IMR-90 (cell line): ENCODE measurements at regions not wholly inside any gene's neighbourhood (a gene's known extent, or its start where the extent isn't known, plus 50 kb on each side); places are given as distances from the start of the nearest gene placed in this dataset.

ENCODE experiments used
- ATAC-seq: fragments of 200-7000 bp; cut with Tn5 transposase; 2 replicates; pipeline ENCODE4 v1.9.1; 2020; ENCODE audit warnings: low read depth, mild to moderate bottlenecking, moderate library complexity
- BruUV-seq: library from RNA; stranded (reverse); fragments of 400-500 nt; replicated peaks from 2 replicates; lab custom pipeline; 2021; lab: Mats Ljungman, UMichigan
- CTCF ChIA-PET: fragments of 300-600 bp; formaldehyde crosslinking; extraction: SDS; loops from one replicate; lab custom pipeline; 2021; ENCODE audit warnings: antibody characterized with exemption; lab: Yijun Ruan, JAX
- POLR2A ChIA-PET: fragments of 300-600 bp; sonication (Branson Sonifier 250); formaldehyde crosslinking; loops from one replicate; lab custom pipeline; 2022; ENCODE audit warnings: antibody characterized with exemption; ENCODE audit not compliant: unreplicated experiment; lab: Charles Lee
- DNase-seq: peaks from one replicate; pipeline ENCODE4 v3.0.0; 2013
- H2AFZ ChIP-seq: replicated peaks from 2 replicates; pipeline ENCODE3; 2013; ENCODE audit warnings: low read length, mild to moderate bottlenecking; ENCODE audit not compliant: poor library complexity
- H2AK5ac ChIP-seq: 2 replicates; pipeline ENCODE4 v1.6.1; 2013; ENCODE audit warnings: low read depth, low read length, inconsistent platforms
- H2AK9ac ChIP-seq: replicated peaks from 2 replicates; pipeline ENCODE3; 2013; ENCODE audit warnings: mild to moderate bottlenecking, low read depth, low read length, moderate library complexity; ENCODE audit not compliant: poor library complexity
- H2BK120ac ChIP-seq: 2 replicates; pipeline ENCODE4 v1.6.1; 2013; ENCODE audit warnings: low read depth, low read length, inconsistent platforms
- H2BK15ac ChIP-seq: 3 replicates; pipeline ENCODE4 v1.6.1; 2013; ENCODE audit warnings: low read depth, low read length, inconsistent platforms
- H2BK20ac ChIP-seq: 2 replicates; pipeline ENCODE4 v1.6.1; 2013; ENCODE audit warnings: low read depth, mild to moderate bottlenecking, inconsistent platforms, low read length, moderate library complexity
- H2BK5ac ChIP-seq: 2 replicates; pipeline ENCODE4 v1.6.1; 2013; ENCODE audit warnings: mild to moderate bottlenecking, low read depth, low read length, inconsistent platforms; ENCODE audit not compliant: poor library complexity, severe bottlenecking
- H3K14ac ChIP-seq: replicated peaks from 2 replicates; pipeline ENCODE4 v1.6.1; 2013; ENCODE audit warnings: low read depth, low read length, inconsistent platforms
- H3K18ac ChIP-seq: 2 replicates; pipeline ENCODE4 v1.6.1; 2013; ENCODE audit warnings: low read depth, low read length, control low read depth
- H3K23ac ChIP-seq: 2 replicates; pipeline ENCODE4 v1.6.1; 2013; ENCODE audit warnings: low read depth, low read length, inconsistent platforms
- H3K27ac ChIP-seq: 2 replicates; pipeline ENCODE4 v1.5.1; 2013; ENCODE audit warnings: mild to moderate bottlenecking, control low read depth, low read length; ENCODE audit not compliant: insufficient read depth
- H3K27me3 ChIP-seq: 2 replicates; pipeline ENCODE4 v1.6.1; 2013; ENCODE audit warnings: low read length; ENCODE audit not compliant: control insufficient read depth, insufficient read depth
- H3K36me3 ChIP-seq: 2 replicates; pipeline ENCODE4 v1.6.1; 2013; ENCODE audit warnings: low read length, mixed read lengths; ENCODE audit not compliant: control insufficient read depth, insufficient read depth
- H3K4ac ChIP-seq: 2 replicates; pipeline ENCODE4 v1.6.1; 2013; ENCODE audit warnings: low read depth, low read length, inconsistent platforms
- H3K4me1 ChIP-seq: 2 replicates; pipeline ENCODE4 v1.6.1; 2013; ENCODE audit warnings: low read length, mixed read lengths; ENCODE audit not compliant: control insufficient read depth, insufficient read depth
- H3K4me2 ChIP-seq: 2 replicates; pipeline ENCODE4 v1.6.1; 2013; ENCODE audit warnings: low read depth, mild to moderate bottlenecking, control low read depth, low read length, moderate library complexity
- H3K4me3 ChIP-seq: 2 replicates; pipeline ENCODE4 v1.5.1; 2013; ENCODE audit warnings: low read depth, mild to moderate bottlenecking, control low read depth, low read length, moderate library complexity; ENCODE audit not compliant: insufficient read depth
- H3K56ac ChIP-seq: 2 replicates; pipeline ENCODE4 v1.6.1; 2013; ENCODE audit warnings: low read length, inconsistent platforms; ENCODE audit not compliant: insufficient read depth; ENCODE audit errors: extremely low read depth
- H3K79me1 ChIP-seq, 2 experiments: 2 replicates each; pipeline ENCODE4 v1.6.1; 2013; ENCODE audit warnings: low read length in 2 of 2, inconsistent platforms in 1 of 2, low read depth in 1 of 2
- H3K9ac ChIP-seq: 2 replicates; pipeline ENCODE4 v1.6.1; 2013; ENCODE audit warnings: low read depth, low read length, control low read depth
- H3K9me1 ChIP-seq: 2 replicates; pipeline ENCODE4 v1.6.1; 2013; ENCODE audit warnings: low read length, inconsistent platforms; ENCODE audit not compliant: insufficient read depth
- H3K9me3 ChIP-seq: 2 replicates; pipeline ENCODE4 v1.6.1; 2013; ENCODE audit warnings: low read length; ENCODE audit not compliant: control insufficient read depth, insufficient read depth
- H4K20me1 ChIP-seq: 2 replicates; pipeline ENCODE4 v1.6.1; 2013; ENCODE audit warnings: low read length, inconsistent platforms; ENCODE audit not compliant: insufficient read depth
- H4K5ac ChIP-seq: 2 replicates; pipeline ENCODE4 v1.6.1; 2013; ENCODE audit warnings: mild to moderate bottlenecking, low read depth, low read length, control low read depth
- H4K8ac ChIP-seq, 2 experiments: 2 replicates each; pipeline ENCODE4 v1.6.1; 2013; ENCODE audit warnings: low read depth in 2 of 2, low read length in 2 of 2, control low read depth in 1 of 2, inconsistent platforms in 1 of 2
- H4K91ac ChIP-seq: 2 replicates; pipeline ENCODE4 v1.6.1; 2013; ENCODE audit warnings: low read depth, low read length, inconsistent platforms; ENCODE audit not compliant: insufficient read depth
- BHLHE40 ChIP-seq: fragments of 150-350 bp; IDR thresholded peaks from 2 replicates; pipeline ENCODE4 v1.6.1; 2016; ENCODE audit warnings: mild to moderate bottlenecking, low read depth, low read length
- CEBPB ChIP-seq: IDR thresholded peaks from 2 replicates; pipeline ENCODE4 v1.6.1; 2012; ENCODE audit warnings: low read depth, low read length, improper control_type of control experiment
- MAFK ChIP-seq: IDR thresholded peaks from 2 replicates; pipeline ENCODE4 v1.6.1; 2012; ENCODE audit warnings: low read depth, low read length, improper control_type of control experiment
- POLR2A ChIP-seq: IDR thresholded peaks from 2 replicates; pipeline ENCODE4 v1.6.1; 2012; ENCODE audit warnings: mild to moderate bottlenecking, low read depth, low read length
- WGBS, 2 experiments: methylation state at CpG; one replicate each; pipeline versions ENCODE4 v1.1.5 to v1.1.7; 2013; ENCODE audit warnings: missing lambda C conversion rate in 2 of 2; ENCODE audit not compliant: insufficient read length in 1 of 2; ENCODE audit errors: extremely low coverage in 2 of 2; 5-methylcytosine and 5-hydroxymethylcytosine counted together
- dilution Hi-C: fragments of 300-500 bp; cut with HindIII; formaldehyde crosslinking; loops from one replicate; pipeline ENCODE4 v1.14.3; 2018; ENCODE audit warnings: low sequenced_read_pairs; ENCODE audit not compliant: unreplicated experiment
- in situ Hi-C: fragments of 300-500 bp; cut with MboI; formaldehyde crosslinking; loops from 3 replicates; pipeline ENCODE4 v1.14.3; 2019; ENCODE audit warnings: low sequenced_read_pairs, inconsistent platforms, mixed read lengths
- intact Hi-C: fragments of 100-400 bp; cut with micrococcal nuclease; formaldehyde crosslinking; loops from 2 replicates; pipeline ENCODE4 v1.10.0; 2022

DNA sequence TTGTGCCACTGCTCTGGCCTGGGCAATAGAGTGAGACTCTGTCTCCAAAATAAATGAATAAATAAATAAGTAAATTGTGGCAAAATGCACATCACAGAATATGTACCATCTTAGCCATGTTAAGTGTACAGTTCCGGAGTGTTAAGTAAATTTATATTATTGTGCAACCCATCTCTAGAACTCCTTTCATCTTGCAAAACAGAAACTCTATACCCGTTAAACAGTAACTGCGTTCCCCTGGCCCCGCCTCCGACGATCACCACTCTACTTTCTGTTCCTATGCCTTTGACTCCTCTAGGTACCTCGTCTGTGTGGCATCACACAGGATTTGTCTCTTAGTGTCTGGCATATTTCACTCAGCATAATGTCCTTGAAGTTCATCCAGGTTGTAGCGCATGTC is 356.4 kb upstream of the FOXK1 start:
- no peak overlapping the region for H3K27ac ChIP-seq
- H3K4ac ChIP-seq = no peak overlapping the region
- no peak overlapping the region for H4K5ac ChIP-seq
- no peak overlapping the region for H2AFZ ChIP-seq
- no peak overlapping the region for H2BK15ac ChIP-seq
- dilution Hi-C loops (no loop called here), in situ Hi-C loops (no loop called here), intact Hi-C loops (no loop called here)
- no peaks in the 10 kb centered on the region for H3K36me3 ChIP-seq
- no peak for DNase-seq
- H2AK9ac ChIP-seq = no peak overlapping the region
- H3K9ac ChIP-seq = no peak overlapping the region
- no peaks in the 10 kb centered on the region for H3K4me1 ChIP-seq
- H3K18ac ChIP-seq = no peak overlapping the region
- no peak for TF ChIP-seq MAFK
- no peak for TF ChIP-seq POLR2A
- TF ChIP-seq CEBPB = 0 out of 2 replicates have a peak, but pooled peaks have one; percentile 2
- TF ChIP-seq BHLHE40 = no peak
- no peak overlapping the region for H3K4me3 ChIP-seq
- H2AK5ac ChIP-seq = no peak overlapping the region
- H3K9me3 ChIP-seq = peaks cover 9% of the 10 kb centered on the region
- H3K23ac ChIP-seq = no peak overlapping the region
- no peak for ATAC-seq
- H3K9me1 ChIP-seq = no peaks in the 10 kb centered on the region
- H3K56ac ChIP-seq = no peak overlapping the region
- H3K27me3 ChIP-seq = no peaks in the 10 kb centered on the region
- ChIA-PET POLR2A (no interaction called here), CTCF (no interaction called here)
- 77% methylated on average over 5 of the region's 8 CpGs; no CpG with 5 or more reads in 1 of the 2 experiments for WGBS, 2 experiments
- no peaks in the 10 kb centered on the region for H4K20me1 ChIP-seq
- H3K4me2 ChIP-seq = no peak overlapping the region
- H2BK5ac ChIP-seq = no peak overlapping the region
- no TSS peak for BruUV-seq
- H4K91ac ChIP-seq = no peak overlapping the region
- H4K8ac ChIP-seq = no peak overlapping the region
- no peak overlapping the region for H3K14ac ChIP-seq
- no peak overlapping the region for H2BK20ac ChIP-seq
- H3K79me1 ChIP-seq = no peaks in the 10 kb centered on the region
- no peak overlapping the region for H2BK120ac ChIP-seq
